Gastrocnemius medialis (tissue), 4 donors: ENCODE measurements at regions not wholly inside any gene's neighbourhood (a gene's known extent, or its start where the extent isn't known, plus 50 kb on each side); places are given as distances from the start of the nearest gene placed in this dataset.

Experiments used
- ATAC-seq, 2 donors: fragments of 150-250 bp; one replicate each; pipeline ENCODE4 v1.9.1; 2016
- DNase-seq, 2 donors: peaks; one replicate each; pipeline ENCODE4 v3.0.0-alpha.2; 2019
- H3K27ac ChIP-seq, 4 donors: fragments of 200-600 bp; sonication (generic); 1 replicate in 1 of 4; 2 replicates in 3 of 4; pipeline ENCODE4 v1.5.1; 2016 to 2018; ENCODE audit warnings: mild to moderate bottlenecking in 2 of 4, moderate library complexity in 1 of 4
- H3K27me3 ChIP-seq, 3 donors: fragments of 200-600 bp; sonication (generic) in 2 of 3; 1 replicate in 1 of 3; 2 replicates in 2 of 3; pipeline versions ENCODE4 v1.5.1 to v1.6.0; 2016 to 2019; ENCODE audit warnings: mild to moderate bottlenecking in 1 of 3, moderate library complexity in 1 of 3
- H3K36me3 ChIP-seq, 2 donors: fragments of 200-600 bp; sonication (generic) in 1 of 2; one replicate each; pipeline ENCODE4 v1.5.1; 2017 to 2018
- H3K4me1 ChIP-seq, 2 donors: fragments of 200-600 bp; sonication (generic) in 1 of 2; one replicate each; pipeline ENCODE4 v1.5.1; 2016 to 2017; ENCODE audit warnings: mild to moderate bottlenecking in 2 of 2
- H3K4me3 ChIP-seq, 4 donors: fragments of 200-600 bp; sonication (generic) in 3 of 4; 1 replicate in 1 of 4; 2 replicates in 3 of 4; pipeline ENCODE4 v1.5.1; 2016 to 2019; ENCODE audit warnings: mild to moderate bottlenecking in 2 of 4
- H3K9me3 ChIP-seq, 3 donors: fragments of 200-600 bp; sonication (generic) in 2 of 3; 1 replicate in 1 of 3; 2 replicates in 2 of 3; pipeline ENCODE4 v1.5.1; 2016 to 2019
- CTCF ChIP-seq, 5 experiments: fragments of 450-650 bp in 3 of 5; fragments of 200-600 bp in 2 of 5; sonication (generic) in 2 of 5; IDR thresholded peaks in 4 of 5; conservative IDR thresholded peaks in 1 of 5; 1 replicate in 4 of 5; 2 replicates in 1 of 5; pipeline ENCODE4 v1.5.1; 2016 to 2019; ENCODE audit warnings: antibody characterized with exemption in 5 of 5, mild to moderate bottlenecking in 3 of 5, moderate library complexity in 3 of 5
- POLR2A ChIP-seq, 2 donors: fragments of 450-650 bp; IDR thresholded peaks; one replicate each; pipeline ENCODE4 v1.6.1; 2017; ENCODE audit warnings: antibody characterized with exemption in 2 of 2, mild to moderate bottlenecking in 2 of 2, moderate library complexity in 2 of 2
- in situ Hi-C, 4 donors: fragments of 200-750 bp; cut with MboI; loops; one replicate each; pipeline versions ENCODE4 v1.15.0 to v1.8.0; 2017; ENCODE audit warnings: low sequenced_read_pairs in 4 of 4
- intact Hi-C: fragments of 100-400 bp; cut with DNase I; formaldehyde crosslinking; loops from one replicate; pipeline ENCODE4 v1.15.1; 2023; ENCODE audit warnings: low total_unique reads

GRCh38 chr7:114793155-114793845 lies 128.6 kb upstream of the MDFIC start:
- no peaks in the 10 kb centered on the region for H3K36me3 ChIP-seq
- TF ChIP-seq POLR2A (IDR thresholded peaks at IDR 0.05): no peak
- TF ChIP-seq CTCF (IDR thresholded peaks at IDR 0.05 in 4 of 5, conservative IDR thresholded peaks at IDR 0.05 in 1 of 5): no peak
- DNase-seq (no peak), ATAC-seq (no peak)
- intact Hi-C loops: no loop called here
- H3K4me3 ChIP-seq: no peak overlapping the region
- in situ Hi-C loops: no loop called here
- H3K27ac ChIP-seq: no peak overlapping the region
- H3K9me3 ChIP-seq: no peaks in the 10 kb centered on the region
- no peaks in the 10 kb centered on the region for H3K27me3 ChIP-seq
- H3K4me1 ChIP-seq: no peaks in the 10 kb centered on the region

GRCh38 chr7:114795475-114795874 lies 126.4 kb upstream of the MDFIC start:
- TF ChIP-seq CTCF (IDR thresholded peaks at IDR 0.05 in 4 of 5, conservative IDR thresholded peaks at IDR 0.05 in 1 of 5): no peak
- TF ChIP-seq POLR2A (IDR thresholded peaks at IDR 0.05): no peak
- no peak overlapping the region for H3K27ac ChIP-seq
- no peaks in the 10 kb centered on the region for H3K4me1 ChIP-seq
- no peaks in the 10 kb centered on the region for H3K27me3 ChIP-seq
- ATAC-seq (no peak), DNase-seq (no peak)
- no peaks in the 10 kb centered on the region for H3K36me3 ChIP-seq
- intact Hi-C loops (no loop called here), in situ Hi-C loops (no loop called here)
- H3K9me3 ChIP-seq: no peaks in the 10 kb centered on the region
- H3K4me3 ChIP-seq: no peak overlapping the region

GRCh38 chr7:114799628-114800028 lies 122.3 kb upstream of the MDFIC start:
- no peak overlapping the region for H3K27ac ChIP-seq
- DNase-seq (no peak), ATAC-seq (no peak)
- intact Hi-C loops: no loop called here
- no peaks in the 10 kb centered on the region for H3K9me3 ChIP-seq
- no peak for TF ChIP-seq CTCF (IDR thresholded peaks at IDR 0.05 in 4 of 5, conservative IDR thresholded peaks at IDR 0.05 in 1 of 5)
- TF ChIP-seq POLR2A (IDR thresholded peaks at IDR 0.05): no peak
- no peak overlapping the region for H3K4me3 ChIP-seq
- in situ Hi-C loops: no loop called here
- H3K36me3 ChIP-seq: no peaks in the 10 kb centered on the region
- H3K27me3 ChIP-seq: no peaks in the 10 kb centered on the region
- no peaks in the 10 kb centered on the region for H3K4me1 ChIP-seq

DNA sequence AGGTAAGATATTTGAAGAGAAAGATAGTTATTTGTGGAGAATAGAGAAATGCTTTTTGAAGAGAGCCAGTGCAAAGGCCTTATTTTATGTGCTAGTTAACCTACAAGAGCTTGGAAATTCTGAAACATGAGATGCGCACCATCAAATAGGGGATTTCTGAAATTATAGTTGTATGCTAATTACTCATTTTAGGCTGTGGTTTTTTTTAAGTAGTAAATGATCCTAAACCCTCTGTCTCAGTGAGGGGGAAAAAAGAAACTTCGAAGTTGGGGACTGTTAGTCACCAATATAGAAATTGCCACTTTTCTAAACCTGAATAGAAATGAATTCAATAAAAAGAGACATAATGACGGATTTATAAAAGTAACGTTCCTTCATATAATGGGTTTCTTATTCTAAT lies 119.3 kb upstream of the MDFIC start:
- TF ChIP-seq POLR2A (IDR thresholded peaks at IDR 0.05): no peak
- TF ChIP-seq CTCF (IDR thresholded peaks at IDR 0.05 in 4 of 5, conservative IDR thresholded peaks at IDR 0.05 in 1 of 5): no peak
- Histone ChIP-seq H3K4me1 (no peaks in the 10 kb centered on the region), H3K36me3 (no peaks in the 10 kb centered on the region), H3K4me3 (no peak overlapping the region), H3K9me3 (no peaks in the 10 kb centered on the region), H3K27ac (no peak overlapping the region), H3K27me3 (no peaks in the 10 kb centered on the region)
- intact Hi-C loops: no loop called here
- in situ Hi-C loops: no loop called here
- DNase-seq (no peak), ATAC-seq (no peak)
